Neural cell (in vitro differentiated cells): ENCODE measurements at regions not wholly inside any gene's neighbourhood (a gene's known extent, or its start where the extent isn't known, plus 50 kb on each side); places are given as distances from the start of the nearest gene placed in this dataset.

ENCODE experiments used
- H2AFZ ChIP-seq: fragments of 200-600, 300-800 bp; sonication (generic), shearing (Covaris generic); 2 replicates; pipeline ENCODE4 v1.6.0; 2014; ENCODE audit warnings: low read depth, mild to moderate bottlenecking, antibody characterized with exemption, low read length, moderate library complexity
- H3F3A ChIP-seq: fragments of 200-600 bp; shearing (Covaris generic); 2 replicates; pipeline ENCODE4 v1.6.1; 2016; ENCODE audit warnings: mild to moderate bottlenecking, moderate library complexity, mixed read lengths, antibody characterized with exemption, low read length; ENCODE audit not compliant: insufficient read depth, poor library complexity, severe bottlenecking
- H3K27ac ChIP-seq: fragments of 200-600, 300-800 bp; sonication (generic), shearing (Covaris generic); 2 replicates; pipeline ENCODE4 v1.5.1; 2014; ENCODE audit warnings: mild to moderate bottlenecking, low read length, moderate library complexity
- H3K27me3 ChIP-seq: fragments of 300-800, 200-600 bp; sonication (generic), shearing (Covaris generic); 2 replicates; pipeline ENCODE4 v1.6.0; 2014; ENCODE audit warnings: mild to moderate bottlenecking, low read depth, low read length, moderate library complexity; ENCODE audit not compliant: insufficient read depth
- H3K36me3 ChIP-seq: fragments of 300-800, 200-600 bp; sonication (generic), shearing (Covaris generic); 2 replicates; pipeline ENCODE4 v1.5.1; 2014; ENCODE audit warnings: mild to moderate bottlenecking, antibody characterized with exemption, low read length, moderate library complexity; ENCODE audit not compliant: insufficient read depth
- H3K4me2 ChIP-seq: fragments of 300-800, 200-600 bp; sonication (generic), shearing (Covaris generic); 2 replicates; pipeline ENCODE4 v1.6.0; 2014; ENCODE audit warnings: mild to moderate bottlenecking, low read length
- H3K4me3 ChIP-seq: fragments of 300-800, 200-600 bp; sonication (generic), shearing (Covaris generic); 2 replicates; pipeline ENCODE4 v1.5.1; 2014; ENCODE audit warnings: mild to moderate bottlenecking, low read length, moderate library complexity
- H3K79me2 ChIP-seq: fragments of 200-600 bp; shearing (Covaris generic); replicated peaks from 2 replicates; pipeline ENCODE4 v1.6.0; 2014; ENCODE audit warnings: mild to moderate bottlenecking, low read length, moderate library complexity; ENCODE audit not compliant: insufficient read depth
- H3K9ac ChIP-seq: fragments of 300-800, 200-600 bp; sonication (generic), shearing (Covaris generic); 2 replicates; pipeline ENCODE4 v1.6.1; 2016; ENCODE audit warnings: mild to moderate bottlenecking, low read length, mixed read lengths
- H3K9me2 ChIP-seq: fragments of 200-600 bp; shearing (Covaris generic); 2 replicates; pipeline ENCODE4 v1.6.1; 2016; ENCODE audit warnings: mild to moderate bottlenecking, low read length, mixed read lengths; ENCODE audit not compliant: insufficient read depth
- H3K9me3 ChIP-seq: fragments of 200-600, 300-800 bp; sonication (generic), shearing (Covaris generic); 2 replicates; pipeline ENCODE4 v1.6.1; 2016; ENCODE audit warnings: mild to moderate bottlenecking, mixed run types, low read length, moderate library complexity, mixed read lengths
- H4K20me1 ChIP-seq: fragments of 200-600 bp; shearing (Covaris generic); 2 replicates; pipeline ENCODE4 v1.6.1; 2016; ENCODE audit warnings: mild to moderate bottlenecking, mixed run types; ENCODE audit not compliant: insufficient read depth
- CTCF ChIP-seq: fragments of 450-650 bp; IDR thresholded peaks from 2 replicates; pipeline ENCODE4 v1.5.1; 2014; ENCODE audit warnings: antibody characterized with exemption, mild to moderate bottlenecking, moderate library complexity; ENCODE audit not compliant: poor library complexity, severe bottlenecking
- EP300 ChIP-seq: fragments of 450-650 bp; conservative IDR thresholded peaks from 2 replicates; pipeline ENCODE4 v1.6.1; 2014; ENCODE audit warnings: antibody characterized with exemption, mild to moderate bottlenecking, moderate library complexity; ENCODE audit not compliant: poor library complexity, severe bottlenecking
- EZH2 ChIP-seq: fragments of 200-600, 300-800 bp; shearing (Covaris generic), sonication (generic); IDR thresholded peaks from 2 replicates; pipeline ENCODE4 v1.6.1; 2014; ENCODE audit warnings: antibody characterized with exemption, low read length, borderline replicate concordance, mild to moderate bottlenecking; ENCODE audit not compliant: insufficient read depth, poor library complexity, severe bottlenecking
- MXI1 ChIP-seq: fragments of 450-650 bp; conservative IDR thresholded peaks from 2 replicates; pipeline ENCODE4 v1.6.1; 2014; ENCODE audit warnings: antibody characterized with exemption, mild to moderate bottlenecking; ENCODE audit not compliant: poor library complexity, severe bottlenecking
- POLR2AphosphoS5 ChIP-seq: IDR thresholded peaks from 2 replicates; pipeline ENCODE4 v1.6.1; 2012
- RAD21 ChIP-seq: fragments of 450-650 bp; conservative IDR thresholded peaks from 2 replicates; pipeline ENCODE4 v1.6.1; 2014; ENCODE audit warnings: antibody characterized with exemption, mild to moderate bottlenecking, moderate library complexity
- SMC3 ChIP-seq: fragments of 450-650 bp; conservative IDR thresholded peaks from 2 replicates; pipeline ENCODE4 v1.6.1; 2014; ENCODE audit warnings: antibody characterized with exemption, mild to moderate bottlenecking, moderate library complexity; ENCODE audit not compliant: poor library complexity
- TAF1 ChIP-seq: IDR thresholded peaks from 2 replicates; pipeline ENCODE4 v1.6.1; 2012; ENCODE audit warnings: low read depth
- TF ChIP-seq, protein P1 (sequence below): IDR thresholded peaks from 2 replicates; pipeline ENCODE4 v1.6.1; 2012; ENCODE audit warnings: borderline replicate concordance

DNA sequence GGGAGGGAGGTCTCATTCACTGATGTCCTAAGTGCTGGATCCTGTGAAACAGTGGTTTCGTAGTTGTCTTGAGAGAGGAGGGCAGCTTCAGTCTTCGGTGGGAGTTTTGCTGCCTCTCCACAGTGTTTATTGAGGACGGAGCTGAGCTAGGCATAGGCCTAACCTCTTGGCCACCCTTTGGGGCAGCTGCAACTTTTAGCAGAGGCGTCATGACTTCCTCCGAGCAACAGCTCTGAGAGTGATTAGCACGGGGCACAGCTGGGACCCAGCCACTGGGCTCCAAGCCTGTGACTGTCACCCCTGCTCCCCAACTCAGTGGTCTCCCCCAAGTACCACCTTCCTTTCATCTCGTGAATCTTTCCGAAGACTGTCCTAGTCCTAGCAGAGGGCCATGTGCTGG is 139.9 kb upstream of the NCOR2 start:
- Histone ChIP-seq H3K4me3 (no peak overlapping the region), H2AFZ (no peak overlapping the region), H3K27me3 (no peaks in the 10 kb centered on the region), H4K20me1 (no peaks in the 10 kb centered on the region), H3K27ac (no peak overlapping the region), H3K79me2 (no peaks in the 10 kb centered on the region), H3K36me3 (no peaks in the 10 kb centered on the region), H3K9me3 (no peaks in the 10 kb centered on the region), H3F3A (no peaks in the 10 kb centered on the region), H3K4me2 (no peak overlapping the region), H3K9ac (no peak overlapping the region), H3K9me2 (no peaks in the 10 kb centered on the region)
- TF ChIP-seq POLR2AphosphoS5: no peak
- TF ChIP-seq EP300: no peak
- TF ChIP-seq MXI1: no peak
- no peak for TF ChIP-seq RAD21
- no peak for TF ChIP-seq CTCF
- TF ChIP-seq, protein P1, sequence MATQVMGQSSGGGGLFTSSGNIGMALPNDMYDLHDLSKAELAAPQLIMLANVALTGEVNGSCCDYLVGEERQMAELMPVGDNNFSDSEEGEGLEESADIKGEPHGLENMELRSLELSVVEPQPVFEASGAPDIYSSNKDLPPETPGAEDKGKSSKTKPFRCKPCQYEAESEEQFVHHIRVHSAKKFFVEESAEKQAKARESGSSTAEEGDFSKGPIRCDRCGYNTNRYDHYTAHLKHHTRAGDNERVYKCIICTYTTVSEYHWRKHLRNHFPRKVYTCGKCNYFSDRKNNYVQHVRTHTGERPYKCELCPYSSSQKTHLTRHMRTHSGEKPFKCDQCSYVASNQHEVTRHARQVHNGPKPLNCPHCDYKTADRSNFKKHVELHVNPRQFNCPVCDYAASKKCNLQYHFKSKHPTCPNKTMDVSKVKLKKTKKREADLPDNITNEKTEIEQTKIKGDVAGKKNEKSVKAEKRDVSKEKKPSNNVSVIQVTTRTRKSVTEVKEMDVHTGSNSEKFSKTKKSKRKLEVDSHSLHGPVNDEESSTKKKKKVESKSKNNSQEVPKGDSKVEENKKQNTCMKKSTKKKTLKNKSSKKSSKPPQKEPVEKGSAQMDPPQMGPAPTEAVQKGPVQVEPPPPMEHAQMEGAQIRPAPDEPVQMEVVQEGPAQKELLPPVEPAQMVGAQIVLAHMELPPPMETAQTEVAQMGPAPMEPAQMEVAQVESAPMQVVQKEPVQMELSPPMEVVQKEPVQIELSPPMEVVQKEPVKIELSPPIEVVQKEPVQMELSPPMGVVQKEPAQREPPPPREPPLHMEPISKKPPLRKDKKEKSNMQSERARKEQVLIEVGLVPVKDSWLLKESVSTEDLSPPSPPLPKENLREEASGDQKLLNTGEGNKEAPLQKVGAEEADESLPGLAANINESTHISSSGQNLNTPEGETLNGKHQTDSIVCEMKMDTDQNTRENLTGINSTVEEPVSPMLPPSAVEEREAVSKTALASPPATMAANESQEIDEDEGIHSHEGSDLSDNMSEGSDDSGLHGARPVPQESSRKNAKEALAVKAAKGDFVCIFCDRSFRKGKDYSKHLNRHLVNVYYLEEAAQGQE: no peak
- TF ChIP-seq TAF1: no peak
- no peak for TF ChIP-seq SMC3
- no peak for TF ChIP-seq EZH2

DNA sequence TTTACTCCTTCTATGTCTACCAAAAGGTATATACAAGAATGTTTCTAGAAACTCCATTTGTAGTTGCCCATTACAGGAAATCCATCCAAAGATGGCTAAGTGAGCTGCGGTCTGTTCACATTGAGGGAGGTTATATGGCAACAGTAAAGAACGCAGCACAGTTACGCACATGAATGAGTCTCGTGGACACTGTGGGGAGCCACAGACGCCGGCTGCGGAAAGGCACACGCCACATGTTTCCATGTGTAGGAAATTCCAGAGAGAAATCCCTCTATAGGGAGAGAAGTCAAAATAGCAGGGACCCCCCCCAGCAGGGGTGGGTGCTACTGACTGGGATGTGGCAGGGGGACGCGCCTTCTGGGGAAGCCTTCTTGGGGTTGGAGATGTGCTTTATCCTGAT is 139.0 kb upstream of the NCOR2 start:
- Histone ChIP-seq H3K9me3 (no peaks in the 10 kb centered on the region), H2AFZ (no peak overlapping the region), H3K27ac (no peak overlapping the region), H3K4me2 (no peak overlapping the region), H3K9me2 (no peaks in the 10 kb centered on the region), H4K20me1 (no peaks in the 10 kb centered on the region), H3K9ac (no peak overlapping the region), H3K27me3 (no peaks in the 10 kb centered on the region), H3K36me3 (no peaks in the 10 kb centered on the region), H3K79me2 (no peaks in the 10 kb centered on the region), H3F3A (no peaks in the 10 kb centered on the region), H3K4me3 (no peak overlapping the region)
- TF ChIP-seq CTCF: no peak
- no peak for TF ChIP-seq EP300
- TF ChIP-seq SMC3: no peak
